GM23338 (cell line): ENCODE measurements at regions not wholly inside any gene's neighbourhood (a gene's known extent, or its start where the extent isn't known, plus 50 kb on each side); places are given as distances from the start of the nearest gene placed in this dataset.

Source experiments
- ATAC-seq: fragments of 200-7000 bp; cut with Tn5 transposase; 3 replicates; pipeline ENCODE4 v1.9.1; 2020
- DNase-seq: peaks from one replicate; pipeline ENCODE4 v3.0.0-alpha.2; 2015; ENCODE audit warnings: low spot score
- H2AFZ ChIP-seq: fragments of 200-600 bp; sonication (generic); 2 replicates; pipeline ENCODE4 v1.8.0; 2016; ENCODE audit warnings: antibody characterized with exemption, mild to moderate bottlenecking, moderate library complexity
- H3F3A ChIP-seq: fragments of 200-600 bp; sonication (generic); replicated peaks from 2 replicates; pipeline ENCODE4 v1.8.0; 2017; ENCODE audit warnings: antibody characterized with exemption, mixed run types, low read depth
- H3K27ac ChIP-seq: fragments of 200-600 bp; sonication (generic); 2 replicates; pipeline ENCODE4 v1.6.1; 2016; ENCODE audit warnings: low read depth
- H3K27me3 ChIP-seq: fragments of 200-600 bp; sonication (generic); 2 replicates; pipeline ENCODE4 v1.8.0; 2016; ENCODE audit warnings: mild to moderate bottlenecking, mixed run types, moderate library complexity; ENCODE audit not compliant: insufficient read depth
- H3K36me3 ChIP-seq: fragments of 200-600 bp; sonication (generic); 2 replicates; pipeline ENCODE4 v1.8.0; 2016; ENCODE audit warnings: mild to moderate bottlenecking; ENCODE audit not compliant: insufficient read depth
- H3K4me1 ChIP-seq: fragments of 200-600 bp; sonication (generic); 2 replicates; pipeline ENCODE4 v1.8.0; 2016; ENCODE audit warnings: mild to moderate bottlenecking, moderate library complexity; ENCODE audit not compliant: insufficient read depth
- H3K4me2 ChIP-seq: fragments of 200-600 bp; sonication (generic); 2 replicates; pipeline ENCODE4 v1.7.1; 2017; ENCODE audit warnings: mixed run types
- H3K4me3 ChIP-seq: fragments of 200-600 bp; sonication (generic); 2 replicates; pipeline ENCODE4 v1.6.1; 2016; ENCODE audit warnings: mixed run types
- H3K79me2 ChIP-seq: fragments of 200-600 bp; sonication (generic); replicated peaks from 2 replicates; pipeline ENCODE4 v1.8.0; 2017; ENCODE audit warnings: mild to moderate bottlenecking; ENCODE audit not compliant: insufficient read depth
- H3K9me2 ChIP-seq: fragments of 200-600 bp; sonication (generic); 2 replicates; pipeline ENCODE4 v1.8.0; 2017; ENCODE audit not compliant: insufficient read depth
- H4K20me1 ChIP-seq: fragments of 200-600 bp; sonication (generic); replicated peaks from 2 replicates; pipeline ENCODE4 v1.8.0; 2017; ENCODE audit warnings: mild to moderate bottlenecking; ENCODE audit not compliant: insufficient read depth
- H3K27ac Mint-ChIP-seq: 2 replicates; pipeline ENCODE4 v1.8.0; 2020; ENCODE audit warnings: inconsistent platforms, mild to moderate bottlenecking, moderate library complexity, mixed read lengths
- H3K27me3 Mint-ChIP-seq: 3 replicates; pipeline ENCODE4 v1.8.0; 2022; ENCODE audit warnings: low read depth, mild to moderate bottlenecking, moderate library complexity, mixed read lengths, inconsistent platforms; ENCODE audit not compliant: insufficient read depth, poor library complexity
- H3K36me3 Mint-ChIP-seq: 3 replicates; pipeline ENCODE4 v1.8.0; 2021; ENCODE audit warnings: low read depth, mild to moderate bottlenecking, inconsistent platforms, moderate library complexity, mixed read lengths
- H3K4me1 Mint-ChIP-seq: 3 replicates; pipeline ENCODE4 v1.8.0; 2020; ENCODE audit warnings: mild to moderate bottlenecking, inconsistent platforms, mixed read lengths
- H3K4me3 Mint-ChIP-seq: 3 replicates; pipeline ENCODE4 v1.8.0; 2021; ENCODE audit warnings: moderate library complexity, mild to moderate bottlenecking, inconsistent platforms, mixed read lengths
- H3K9me3 Mint-ChIP-seq: 3 replicates; pipeline ENCODE4 v1.8.0; 2020; ENCODE audit warnings: moderate library complexity, mild to moderate bottlenecking, inconsistent platforms, mixed read lengths
- CREB1 ChIP-seq: fragments of 250-450 bp; sonication (Bioruptor Pico); IDR thresholded peaks from 2 replicates; pipeline ENCODE4 v1.5.0; 2020; ENCODE audit warnings: low read depth, mild to moderate bottlenecking, moderate library complexity
- CTCF ChIP-seq, 2 experiments: fragments of 200-600 bp in 1 of 2; sonication (generic) in 1 of 2; conservative IDR thresholded peaks; 2 replicates each; pipeline versions ENCODE4 v1.5.1 to v1.6.1; 2016 to 2017; ENCODE audit warnings: antibody characterized with exemption in 2 of 2, low read depth in 2 of 2, mild to moderate bottlenecking in 2 of 2, moderate library complexity in 1 of 2
- EZH2 ChIP-seq: fragments of 200-600 bp; sonication (generic); IDR thresholded peaks from one replicate; pipeline ENCODE4 v1.8.0; 2017; ENCODE audit warnings: antibody characterized with exemption, mild to moderate bottlenecking, low read depth; ENCODE audit not compliant: unreplicated experiment
- EZH2phosphoT487 ChIP-seq: fragments of 200-600 bp; sonication (generic); IDR thresholded peaks from one replicate; pipeline ENCODE4 v1.8.1; 2018; ENCODE audit warnings: antibody characterized with exemption; ENCODE audit not compliant: unreplicated experiment
- JUNB ChIP-seq: IDR thresholded peaks from one replicate; pipeline ENCODE4 v1.6.1; 2016; ENCODE audit warnings: antibody characterized with exemption; ENCODE audit not compliant: unreplicated experiment
- NANOG ChIP-seq: IDR thresholded peaks from 2 replicates; pipeline ENCODE4 v1.6.1; 2016; ENCODE audit warnings: antibody characterized with exemption, borderline replicate concordance
- POLR2AphosphoS5 ChIP-seq: IDR thresholded peaks from 2 replicates; pipeline ENCODE4 v1.6.1; 2016; ENCODE audit warnings: antibody characterized with exemption, low read depth
- STAT1 ChIP-seq: IDR thresholded peaks from one replicate; pipeline ENCODE4 v1.6.1; 2016; ENCODE audit warnings: antibody characterized with exemption; ENCODE audit not compliant: unreplicated experiment
- ZNF114 ChIP-seq: fragments of 250-450 bp; sonication (Bioruptor Pico); IDR thresholded peaks from 2 replicates; pipeline ENCODE4 v1.5.0; 2020; ENCODE audit warnings: mild to moderate bottlenecking, moderate library complexity
- ZNF331 ChIP-seq: fragments of 250-450 bp; sonication (Bioruptor Pico); IDR thresholded peaks from 2 replicates; pipeline ENCODE4 v1.5.0; 2020; ENCODE audit warnings: low read depth, mild to moderate bottlenecking, moderate library complexity
- ZNF462 ChIP-seq: fragments of 250-450 bp; sonication (Bioruptor Pico); IDR thresholded peaks from 2 replicates; pipeline ENCODE4 v1.5.0; 2020; ENCODE audit warnings: mild to moderate bottlenecking, moderate library complexity
- TF ChIP-seq, protein P1 (sequence below): IDR thresholded peaks from 2 replicates; pipeline ENCODE4 v1.6.1; 2016; ENCODE audit warnings: antibody characterized with exemption
- TF ChIP-seq, protein P2 (sequence below): IDR thresholded peaks from one replicate; pipeline ENCODE4 v1.6.1; 2018; ENCODE audit warnings: antibody characterized with exemption; ENCODE audit not compliant: unreplicated experiment

- Histone ChIP-seq H2AFZ (no peak overlapping the region), H3F3A (no peaks in the 10 kb centered on the region), H3K36me3 (no peaks in the 10 kb centered on the region), H3K9me2 (no peaks in the 10 kb centered on the region), H3K79me2 (no peaks in the 10 kb centered on the region), H3K27ac (no peak overlapping the region), H3K4me1 (no peaks in the 10 kb centered on the region), H3K4me2 (no peak overlapping the region), H4K20me1 (no peaks in the 10 kb centered on the region), H3K4me3 (no peak overlapping the region), H3K27me3 (no peaks in the 10 kb centered on the region)
- DNase-seq (no peak), ATAC-seq (no peak)
- Mint-ChIP-seq H3K4me1 (peaks cover 3% of the 10 kb centered on the region; the same call in 1 of the 3 replicates), H3K27ac (no peak overlapping the region), H3K4me3 (no peak overlapping the region), H3K36me3 (no peaks in the 10 kb centered on the region), H3K27me3 (no peaks in the 10 kb centered on the region), H3K9me3 (no peaks in the 10 kb centered on the region; the same call in 2 of the 3 replicates)
- TF ChIP-seq ZNF331: no peak
- no peak for TF ChIP-seq EZH2phosphoT487
- TF ChIP-seq CREB1 (CRISPR knock-in tag): no peak
- no peak for TF ChIP-seq ZNF462 (CRISPR knock-in tag)
- no peak for TF ChIP-seq STAT1
- TF ChIP-seq, protein P1, sequence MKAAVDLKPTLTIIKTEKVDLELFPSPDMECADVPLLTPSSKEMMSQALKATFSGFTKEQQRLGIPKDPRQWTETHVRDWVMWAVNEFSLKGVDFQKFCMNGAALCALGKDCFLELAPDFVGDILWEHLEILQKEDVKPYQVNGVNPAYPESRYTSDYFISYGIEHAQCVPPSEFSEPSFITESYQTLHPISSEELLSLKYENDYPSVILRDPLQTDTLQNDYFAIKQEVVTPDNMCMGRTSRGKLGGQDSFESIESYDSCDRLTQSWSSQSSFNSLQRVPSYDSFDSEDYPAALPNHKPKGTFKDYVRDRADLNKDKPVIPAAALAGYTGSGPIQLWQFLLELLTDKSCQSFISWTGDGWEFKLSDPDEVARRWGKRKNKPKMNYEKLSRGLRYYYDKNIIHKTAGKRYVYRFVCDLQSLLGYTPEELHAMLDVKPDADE: no peak
- no peak for TF ChIP-seq JUNB
- TF ChIP-seq POLR2AphosphoS5: no peak
- TF ChIP-seq, protein P2, sequence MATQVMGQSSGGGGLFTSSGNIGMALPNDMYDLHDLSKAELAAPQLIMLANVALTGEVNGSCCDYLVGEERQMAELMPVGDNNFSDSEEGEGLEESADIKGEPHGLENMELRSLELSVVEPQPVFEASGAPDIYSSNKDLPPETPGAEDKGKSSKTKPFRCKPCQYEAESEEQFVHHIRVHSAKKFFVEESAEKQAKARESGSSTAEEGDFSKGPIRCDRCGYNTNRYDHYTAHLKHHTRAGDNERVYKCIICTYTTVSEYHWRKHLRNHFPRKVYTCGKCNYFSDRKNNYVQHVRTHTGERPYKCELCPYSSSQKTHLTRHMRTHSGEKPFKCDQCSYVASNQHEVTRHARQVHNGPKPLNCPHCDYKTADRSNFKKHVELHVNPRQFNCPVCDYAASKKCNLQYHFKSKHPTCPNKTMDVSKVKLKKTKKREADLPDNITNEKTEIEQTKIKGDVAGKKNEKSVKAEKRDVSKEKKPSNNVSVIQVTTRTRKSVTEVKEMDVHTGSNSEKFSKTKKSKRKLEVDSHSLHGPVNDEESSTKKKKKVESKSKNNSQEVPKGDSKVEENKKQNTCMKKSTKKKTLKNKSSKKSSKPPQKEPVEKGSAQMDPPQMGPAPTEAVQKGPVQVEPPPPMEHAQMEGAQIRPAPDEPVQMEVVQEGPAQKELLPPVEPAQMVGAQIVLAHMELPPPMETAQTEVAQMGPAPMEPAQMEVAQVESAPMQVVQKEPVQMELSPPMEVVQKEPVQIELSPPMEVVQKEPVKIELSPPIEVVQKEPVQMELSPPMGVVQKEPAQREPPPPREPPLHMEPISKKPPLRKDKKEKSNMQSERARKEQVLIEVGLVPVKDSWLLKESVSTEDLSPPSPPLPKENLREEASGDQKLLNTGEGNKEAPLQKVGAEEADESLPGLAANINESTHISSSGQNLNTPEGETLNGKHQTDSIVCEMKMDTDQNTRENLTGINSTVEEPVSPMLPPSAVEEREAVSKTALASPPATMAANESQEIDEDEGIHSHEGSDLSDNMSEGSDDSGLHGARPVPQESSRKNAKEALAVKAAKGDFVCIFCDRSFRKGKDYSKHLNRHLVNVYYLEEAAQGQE: no peak
- no peak for TF ChIP-seq ZNF114
- no peak for TF ChIP-seq CTCF (conservative IDR thresholded peaks at IDR 0.05; ENCODE audit: low read depth in 2 of 2)
- no peak for TF ChIP-seq EZH2
- no peak for TF ChIP-seq NANOG
Measured at GRCh38 chr3:164417955-164418354, 660.3 kb downstream of the SI start.
